ENCODE measurements at regions not wholly inside any gene's neighbourhood (a gene's known extent, or its start where the extent isn't known, plus 50 kb on each side); places are given as distances from the start of the nearest gene placed in this dataset.

DNA sequence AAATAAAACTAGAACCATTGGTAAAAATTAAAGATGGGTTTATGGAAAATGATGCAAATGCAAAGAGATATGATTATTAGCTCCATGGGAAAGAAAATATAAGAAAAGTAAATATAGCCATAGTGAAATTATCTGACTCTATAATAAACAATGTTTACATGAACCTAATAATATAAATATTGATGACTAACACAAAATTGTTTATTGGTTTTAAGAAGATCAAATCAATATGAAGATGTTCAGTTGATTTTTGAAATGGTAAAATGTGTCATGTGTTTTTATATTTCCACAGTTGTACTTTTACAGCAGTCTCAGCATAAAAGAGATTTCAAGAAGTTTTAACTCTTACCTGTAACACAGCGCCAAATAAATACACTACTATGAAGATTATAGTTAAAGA is 114.0 kb downstream of the SLC41A2 start:
- no peaks in the 10 kb centered on the region for H3K9me3 ChIP-seq (ENCODE audit: insufficient read depth, low read length)
- DNase-seq (ENCODE audit: low read depth, low spot score) = no peak
- H3K4me1 ChIP-seq (ENCODE audit: insufficient read depth, insufficient read length) = no peaks in the 10 kb centered on the region
- TF ChIP-seq YY1 (IDR thresholded peaks at IDR 0.05; ENCODE audit: insufficient read depth, insufficient read length) = no peak
- no peak for TF ChIP-seq ZNF274 (IDR thresholded peaks at IDR 0.05; ENCODE audit: low read depth, low read length)
- no peak for TF ChIP-seq SUZ12 (IDR thresholded peaks at IDR 0.05; ENCODE audit: extremely low read depth, insufficient read depth, insufficient read length)
- H3K36me3 ChIP-seq (ENCODE audit: insufficient read depth, insufficient read length, low read length) = no peaks in the 10 kb centered on the region
- no peak overlapping the region for H3K4me3 ChIP-seq (ENCODE audit: insufficient read length, low read depth)
- no peaks in the 10 kb centered on the region for H3K27me3 ChIP-seq (ENCODE audit: insufficient read depth, insufficient read length)
- no peak overlapping the region for H3K9ac ChIP-seq (ENCODE audit: insufficient read length, low read depth)

- Histone ChIP-seq H3K36me3 (ENCODE audit: insufficient read depth, insufficient read length, low read length) (no peaks in the 10 kb centered on the region), H3K9ac (ENCODE audit: insufficient read length, low read depth) (no peak overlapping the region), H3K4me3 (ENCODE audit: insufficient read length, low read depth) (no peak overlapping the region), H3K9me3 (ENCODE audit: insufficient read depth, low read length) (no peaks in the 10 kb centered on the region), H3K27me3 (ENCODE audit: insufficient read depth, insufficient read length) (no peaks in the 10 kb centered on the region), H3K4me1 (ENCODE audit: insufficient read depth, insufficient read length) (no peaks in the 10 kb centered on the region)
- TF ChIP-seq SUZ12 (IDR thresholded peaks at IDR 0.05; ENCODE audit: extremely low read depth, insufficient read depth, insufficient read length) (no peak), YY1 (IDR thresholded peaks at IDR 0.05; ENCODE audit: insufficient read depth, insufficient read length) (no peak), ZNF274 (IDR thresholded peaks at IDR 0.05; ENCODE audit: low read depth, low read length) (no peak)
- DNase-seq (ENCODE audit: low read depth, low spot score) = no peak
Observed at GRCh38 chr12:104840262-104840661, 117.8 kb downstream of the SLC41A2 start.

DNA sequence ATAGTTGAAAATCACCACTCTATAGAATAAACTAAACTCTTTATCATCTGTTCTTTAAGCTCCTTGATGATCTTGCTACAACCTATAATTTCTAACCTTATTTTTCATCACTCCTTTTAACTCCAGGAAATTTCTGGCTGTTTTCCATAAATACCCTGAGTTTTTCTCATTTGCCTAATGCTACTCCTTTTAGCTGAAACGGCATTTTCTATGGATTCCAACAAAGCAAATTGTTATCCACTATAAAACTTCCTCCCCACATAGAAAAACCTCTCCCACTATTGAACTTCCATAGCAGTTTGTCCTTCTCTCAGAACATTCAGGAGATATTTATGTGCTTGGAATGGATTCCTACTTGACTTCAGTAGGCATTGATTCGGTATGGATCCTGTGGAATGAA is 122.8 kb downstream of the SLC41A2 start:
- no peak overlapping the region for H3K4me3 ChIP-seq (ENCODE audit: insufficient read length, low read depth)
- no peak for DNase-seq (ENCODE audit: low read depth, low spot score)
- H3K9me3 ChIP-seq (ENCODE audit: insufficient read depth, low read length) = no peaks in the 10 kb centered on the region
- no peak overlapping the region for H3K9ac ChIP-seq (ENCODE audit: insufficient read length, low read depth)
- H3K27me3 ChIP-seq (ENCODE audit: insufficient read depth, insufficient read length) = no peaks in the 10 kb centered on the region
- no peak for TF ChIP-seq YY1 (IDR thresholded peaks at IDR 0.05; ENCODE audit: insufficient read depth, insufficient read length)
- TF ChIP-seq ZNF274 (IDR thresholded peaks at IDR 0.05; ENCODE audit: low read depth, low read length) = no peak
- TF ChIP-seq SUZ12 (IDR thresholded peaks at IDR 0.05; ENCODE audit: extremely low read depth, insufficient read depth, insufficient read length) = no peak
- H3K36me3 ChIP-seq (ENCODE audit: insufficient read depth, insufficient read length, low read length) = no peaks in the 10 kb centered on the region
- no peaks in the 10 kb centered on the region for H3K4me1 ChIP-seq (ENCODE audit: insufficient read depth, insufficient read length)

DNA sequence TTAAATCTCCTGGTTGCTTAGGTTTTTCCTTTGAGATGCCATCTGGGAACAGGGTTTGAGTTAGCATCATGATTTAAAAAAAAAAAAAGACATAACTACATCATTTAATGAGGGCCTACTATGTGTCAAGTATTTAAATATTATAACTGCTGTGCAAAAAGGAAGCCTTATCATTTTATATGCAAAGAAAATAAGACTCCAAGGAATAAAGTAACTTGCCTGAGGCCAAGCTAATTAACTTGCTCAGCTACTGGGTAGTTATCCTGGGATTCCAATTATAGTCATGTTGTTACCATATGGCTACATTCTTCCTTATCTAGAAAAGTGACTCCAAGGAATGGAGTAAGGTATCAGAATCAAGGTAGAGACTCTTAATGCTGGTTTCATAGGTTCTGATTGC is 123.5 kb downstream of the SLC41A2 start:
- H3K9me3 ChIP-seq (ENCODE audit: insufficient read depth, low read length) = no peaks in the 10 kb centered on the region
- no peak for DNase-seq (ENCODE audit: low read depth, low spot score)
- no peaks in the 10 kb centered on the region for H3K36me3 ChIP-seq (ENCODE audit: insufficient read depth, insufficient read length, low read length)
- no peak overlapping the region for H3K4me3 ChIP-seq (ENCODE audit: insufficient read length, low read depth)
- H3K4me1 ChIP-seq (ENCODE audit: insufficient read depth, insufficient read length) = no peaks in the 10 kb centered on the region
- TF ChIP-seq SUZ12 (IDR thresholded peaks at IDR 0.05; ENCODE audit: extremely low read depth, insufficient read depth, insufficient read length) (no peak), YY1 (IDR thresholded peaks at IDR 0.05; ENCODE audit: insufficient read depth, insufficient read length) (no peak), ZNF274 (IDR thresholded peaks at IDR 0.05; ENCODE audit: low read depth, low read length) (no peak)
- no peak overlapping the region for H3K9ac ChIP-seq (ENCODE audit: insufficient read length, low read depth)
- H3K27me3 ChIP-seq (ENCODE audit: insufficient read depth, insufficient read length) = no peaks in the 10 kb centered on the region

DNA sequence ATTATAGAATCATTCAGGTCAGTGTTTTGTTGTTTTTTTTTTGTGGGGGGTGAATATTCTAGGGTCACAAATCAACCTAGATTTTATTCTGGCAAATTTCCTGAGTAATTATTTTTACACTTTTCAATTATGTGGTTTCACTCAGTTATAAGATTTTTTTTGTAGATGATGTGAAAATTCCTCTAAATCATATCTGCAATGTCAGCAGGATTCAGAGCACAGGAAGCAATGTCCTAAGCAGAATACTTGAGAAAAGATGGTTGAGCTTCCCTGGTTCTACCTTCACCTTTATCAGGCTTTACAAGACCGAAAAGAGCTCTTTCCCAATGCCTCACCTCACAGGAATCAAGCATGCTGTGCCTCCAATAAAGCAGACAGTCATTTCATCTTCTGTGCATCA is 124.3 kb downstream of the SLC41A2 start:
- no peaks in the 10 kb centered on the region for H3K36me3 ChIP-seq (ENCODE audit: insufficient read depth, insufficient read length, low read length)
- H3K4me1 ChIP-seq (ENCODE audit: insufficient read depth, insufficient read length) = no peaks in the 10 kb centered on the region
- H3K9ac ChIP-seq (ENCODE audit: insufficient read length, low read depth) = no peak overlapping the region
- no peaks in the 10 kb centered on the region for H3K9me3 ChIP-seq (ENCODE audit: insufficient read depth, low read length)
- H3K4me3 ChIP-seq (ENCODE audit: insufficient read length, low read depth) = no peak overlapping the region
- H3K27me3 ChIP-seq (ENCODE audit: insufficient read depth, insufficient read length) = no peaks in the 10 kb centered on the region
- DNase-seq (ENCODE audit: low read depth, low spot score) = no peak
- no peak for TF ChIP-seq SUZ12 (IDR thresholded peaks at IDR 0.05; ENCODE audit: extremely low read depth, insufficient read depth, insufficient read length)
- TF ChIP-seq YY1 (IDR thresholded peaks at IDR 0.05; ENCODE audit: insufficient read depth, insufficient read length) = no peak

DNA sequence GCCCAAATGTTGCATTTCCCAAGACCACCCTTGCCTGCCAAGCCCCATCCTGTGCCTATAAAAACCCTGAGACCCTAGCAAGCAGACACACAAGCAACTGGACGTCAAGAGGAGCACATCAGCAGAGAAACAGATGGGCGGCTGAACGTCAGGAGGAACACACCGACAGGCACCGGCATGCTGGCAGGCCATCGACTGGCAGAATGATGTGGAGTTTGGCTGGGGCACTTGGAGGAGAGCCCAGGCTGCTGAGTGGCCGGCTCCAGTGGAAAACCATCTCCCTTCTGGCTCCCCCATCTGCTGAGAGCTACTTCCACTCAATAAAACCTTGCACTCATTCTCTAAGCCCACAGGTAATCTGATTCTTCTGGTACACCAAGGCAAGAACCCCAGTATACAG is 130.1 kb downstream of the SLC41A2 start:
- no peak overlapping the region for H3K4me3 ChIP-seq (ENCODE audit: insufficient read length, low read depth)
- H3K9ac ChIP-seq (ENCODE audit: insufficient read length, low read depth) = no peak overlapping the region
- H3K9me3 ChIP-seq (ENCODE audit: insufficient read depth, low read length) = peaks cover 38% of the 10 kb centered on the region
- H3K27me3 ChIP-seq (ENCODE audit: insufficient read depth, insufficient read length) = no peaks in the 10 kb centered on the region
- H3K36me3 ChIP-seq (ENCODE audit: insufficient read depth, insufficient read length, low read length) = no peaks in the 10 kb centered on the region
- H3K4me1 ChIP-seq (ENCODE audit: insufficient read depth, insufficient read length) = no peaks in the 10 kb centered on the region
- DNase-seq (ENCODE audit: low read depth, low spot score) = no peak
- TF ChIP-seq ZNF274 (IDR thresholded peaks at IDR 0.05; ENCODE audit: low read depth, low read length) (no peak), SUZ12 (IDR thresholded peaks at IDR 0.05; ENCODE audit: extremely low read depth, insufficient read depth, insufficient read length) (no peak), YY1 (IDR thresholded peaks at IDR 0.05; ENCODE audit: insufficient read depth, insufficient read length) (no peak)

GRCh38 chr12:104827587-104827986 is 130.5 kb downstream of the SLC41A2 start:
- H3K36me3 ChIP-seq (ENCODE audit: insufficient read depth, insufficient read length, low read length) = no peaks in the 10 kb centered on the region
- H3K9me3 ChIP-seq (ENCODE audit: insufficient read depth, low read length) = peaks cover 38% of the 10 kb centered on the region
- no peak for TF ChIP-seq ZNF274 (IDR thresholded peaks at IDR 0.05; ENCODE audit: low read depth, low read length)
- TF ChIP-seq SUZ12 (IDR thresholded peaks at IDR 0.05; ENCODE audit: extremely low read depth, insufficient read depth, insufficient read length) = no peak
- no peak for TF ChIP-seq YY1 (IDR thresholded peaks at IDR 0.05; ENCODE audit: insufficient read depth, insufficient read length)
- no peak overlapping the region for H3K9ac ChIP-seq (ENCODE audit: insufficient read length, low read depth)
- no peak overlapping the region for H3K4me3 ChIP-seq (ENCODE audit: insufficient read length, low read depth)
- DNase-seq (ENCODE audit: low read depth, low spot score) = no peak
- H3K4me1 ChIP-seq (ENCODE audit: insufficient read depth, insufficient read length) = no peaks in the 10 kb centered on the region
- H3K27me3 ChIP-seq (ENCODE audit: insufficient read depth, insufficient read length) = no peaks in the 10 kb centered on the region

DNA sequence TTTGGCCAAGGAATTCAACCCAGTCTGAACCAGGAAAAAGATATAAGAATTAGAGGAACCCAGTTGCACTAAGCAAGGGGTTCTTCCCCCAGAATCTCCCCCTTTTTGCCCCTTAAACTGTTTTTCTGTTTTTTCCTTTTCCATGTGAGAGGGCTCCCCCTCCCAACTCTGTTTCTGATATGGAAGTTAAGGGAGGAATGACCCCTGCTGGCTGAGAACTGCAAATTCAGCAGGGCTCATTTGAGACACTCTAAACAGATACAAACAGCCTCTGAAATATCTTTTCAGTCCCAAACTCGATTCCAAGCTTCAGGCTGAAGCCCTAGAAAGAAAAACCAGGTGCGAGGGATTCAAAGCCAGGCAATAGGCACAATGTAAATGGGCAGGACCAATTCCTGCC is 132.7 kb downstream of the SLC41A2 start:
- TF ChIP-seq ZNF274 (IDR thresholded peaks at IDR 0.05; ENCODE audit: low read depth, low read length) (no peak), SUZ12 (IDR thresholded peaks at IDR 0.05; ENCODE audit: extremely low read depth, insufficient read depth, insufficient read length) (no peak), YY1 (IDR thresholded peaks at IDR 0.05; ENCODE audit: insufficient read depth, insufficient read length) (no peak)
- H3K27me3 ChIP-seq (ENCODE audit: insufficient read depth, insufficient read length) = no peaks in the 10 kb centered on the region
- DNase-seq (ENCODE audit: low read depth, low spot score) = peak; percentile 9
- no peaks in the 10 kb centered on the region for H3K36me3 ChIP-seq (ENCODE audit: insufficient read depth, insufficient read length, low read length)
- no peaks in the 10 kb centered on the region for H3K4me1 ChIP-seq (ENCODE audit: insufficient read depth, insufficient read length)
- no peak overlapping the region for H3K4me3 ChIP-seq (ENCODE audit: insufficient read length, low read depth)
- H3K9me3 ChIP-seq (ENCODE audit: insufficient read depth, low read length) = peaks cover 38% of the 10 kb centered on the region
- no peak overlapping the region for H3K9ac ChIP-seq (ENCODE audit: insufficient read length, low read depth)

Measured in NT2/D1 (cell line).